Smooth muscle cell (in vitro differentiated cells): ENCODE measurements at regions not wholly inside any gene's neighbourhood (a gene's known extent, or its start where the extent isn't known, plus 50 kb on each side); places are given as distances from the start of the nearest gene placed in this dataset.

Experiments used
- DNase-seq: peaks from one replicate; lab custom pipeline; 2025; ENCODE audit not compliant: unreplicated experiment; lab: John Stamatoyannopoulos, UW
- H2AFZ ChIP-seq: fragments of 200-600 bp; sonication (generic); 2 replicates; pipeline ENCODE4 v1.6.0; 2016; ENCODE audit warnings: antibody characterized with exemption, low read depth, mild to moderate bottlenecking
- H3F3A ChIP-seq: fragments of 200-600 bp; sonication (generic); 2 replicates; pipeline ENCODE4 v1.6.0; 2017; ENCODE audit warnings: antibody characterized with exemption, low read depth
- H3K27ac ChIP-seq: fragments of 200-600 bp; sonication (generic); 2 replicates; pipeline ENCODE4 v1.5.1; 2016; ENCODE audit warnings: low read depth, mild to moderate bottlenecking
- H3K27me3 ChIP-seq: fragments of 200-600 bp; sonication (generic); 2 replicates; pipeline ENCODE4 v1.6.1; 2016; ENCODE audit warnings: low read depth, mild to moderate bottlenecking
- H3K36me3 ChIP-seq: fragments of 200-600 bp; sonication (generic); 2 replicates; pipeline ENCODE4 v1.5.1; 2016; ENCODE audit warnings: low read depth
- H3K4me1 ChIP-seq: fragments of 200-600 bp; sonication (generic); 2 replicates; pipeline ENCODE4 v1.5.1; 2016; ENCODE audit warnings: low read depth
- H3K4me2 ChIP-seq: fragments of 200-600 bp; sonication (generic); 2 replicates; pipeline ENCODE4 v1.6.0; 2016; ENCODE audit warnings: mild to moderate bottlenecking
- H3K4me3 ChIP-seq: fragments of 200-600 bp; sonication (generic); 2 replicates; pipeline ENCODE4 v1.5.1; 2016; ENCODE audit warnings: mild to moderate bottlenecking
- H3K79me2 ChIP-seq: fragments of 200-600 bp; sonication (generic); 2 replicates; pipeline ENCODE4 v1.6.0; 2016; ENCODE audit warnings: low read depth, mild to moderate bottlenecking
- H3K9ac ChIP-seq: fragments of 200-600 bp; sonication (generic); 2 replicates; pipeline ENCODE4 v1.6.0; 2016; ENCODE audit warnings: low read depth
- H3K9me3 ChIP-seq: fragments of 200-600 bp; sonication (generic); replicated peaks from 2 replicates; pipeline ENCODE4 v1.5.1; 2016; ENCODE audit warnings: low read depth
- H4K20me1 ChIP-seq: fragments of 200-600 bp; sonication (generic); 2 replicates; pipeline ENCODE4 v1.6.0; 2016; ENCODE audit warnings: low read depth
- WGBS: methylation state at CpG from one replicate; pipeline ENCODE4 v1.1.7; 2016; ENCODE audit warnings: low lambda C conversion rate; 5-methylcytosine and 5-hydroxymethylcytosine counted together
- TF ChIP-seq, protein P1 (sequence below): fragments of 200-600 bp; sonication (generic); IDR thresholded peaks from 2 replicates; pipeline ENCODE4 v1.5.1; 2017; ENCODE audit warnings: borderline replicate concordance, mild to moderate bottlenecking, antibody characterized with exemption; ENCODE audit not compliant: insufficient read depth, poor library complexity, severe bottlenecking

DNA sequence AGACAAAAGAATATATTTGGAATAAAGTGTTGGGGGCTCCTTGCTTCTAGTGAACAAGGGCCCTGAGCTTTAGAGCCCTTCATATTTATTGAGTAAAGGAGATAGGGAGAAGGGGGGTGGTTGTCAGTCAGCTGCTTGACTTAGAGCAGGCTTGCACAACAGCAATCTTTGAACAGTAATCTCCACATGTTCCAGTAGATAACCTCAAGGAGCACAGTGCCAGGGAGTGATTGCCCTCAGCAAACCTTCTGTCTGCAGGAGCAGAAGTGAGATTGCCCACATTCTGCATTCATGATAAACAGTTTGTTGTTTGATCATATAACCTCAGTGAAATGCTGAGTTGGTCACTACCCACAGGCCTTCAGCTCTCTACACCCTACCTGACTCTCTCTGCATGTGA lies 205.8 kb upstream of the CXCL13 start:
- Histone ChIP-seq H3K4me3 (no peak overlapping the region), H3K27ac (no peak overlapping the region), H3K36me3 (no peaks in the 10 kb centered on the region), H3K9ac (no peak overlapping the region), H4K20me1 (no peaks in the 10 kb centered on the region), H2AFZ (no peak overlapping the region), H3K4me1 (no peaks in the 10 kb centered on the region), H3F3A (no peaks in the 10 kb centered on the region), H3K27me3 (peaks cover 30% of the 10 kb centered on the region), H3K9me3 (no peaks in the 10 kb centered on the region), H3K4me2 (no peak overlapping the region), H3K79me2 (no peaks in the 10 kb centered on the region)
- TF ChIP-seq, protein P1, sequence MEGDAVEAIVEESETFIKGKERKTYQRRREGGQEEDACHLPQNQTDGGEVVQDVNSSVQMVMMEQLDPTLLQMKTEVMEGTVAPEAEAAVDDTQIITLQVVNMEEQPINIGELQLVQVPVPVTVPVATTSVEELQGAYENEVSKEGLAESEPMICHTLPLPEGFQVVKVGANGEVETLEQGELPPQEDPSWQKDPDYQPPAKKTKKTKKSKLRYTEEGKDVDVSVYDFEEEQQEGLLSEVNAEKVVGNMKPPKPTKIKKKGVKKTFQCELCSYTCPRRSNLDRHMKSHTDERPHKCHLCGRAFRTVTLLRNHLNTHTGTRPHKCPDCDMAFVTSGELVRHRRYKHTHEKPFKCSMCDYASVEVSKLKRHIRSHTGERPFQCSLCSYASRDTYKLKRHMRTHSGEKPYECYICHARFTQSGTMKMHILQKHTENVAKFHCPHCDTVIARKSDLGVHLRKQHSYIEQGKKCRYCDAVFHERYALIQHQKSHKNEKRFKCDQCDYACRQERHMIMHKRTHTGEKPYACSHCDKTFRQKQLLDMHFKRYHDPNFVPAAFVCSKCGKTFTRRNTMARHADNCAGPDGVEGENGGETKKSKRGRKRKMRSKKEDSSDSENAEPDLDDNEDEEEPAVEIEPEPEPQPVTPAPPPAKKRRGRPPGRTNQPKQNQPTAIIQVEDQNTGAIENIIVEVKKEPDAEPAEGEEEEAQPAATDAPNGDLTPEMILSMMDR = no peak
- no peak for DNase-seq

DNA sequence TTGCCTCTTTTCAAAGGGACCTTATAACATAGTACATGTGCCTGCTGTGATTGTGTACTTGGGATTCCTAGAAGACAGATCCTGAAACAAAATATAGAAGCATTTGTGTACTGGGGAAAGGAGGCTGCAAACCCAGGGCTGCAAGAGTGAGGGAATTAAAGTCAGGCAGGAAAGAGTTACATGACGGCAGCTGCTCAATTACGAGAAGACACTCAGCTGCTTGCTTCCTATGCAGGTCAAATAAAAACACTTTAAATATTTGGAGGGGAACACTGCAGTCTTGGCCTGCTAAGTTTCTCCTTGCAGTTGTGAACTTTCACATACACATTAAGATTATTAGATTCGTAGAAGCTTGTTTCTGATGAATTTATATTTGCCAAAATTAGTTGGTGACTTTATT lies 191.9 kb upstream of the CXCL13 start:
- Histone ChIP-seq H2AFZ (no peak overlapping the region), H3K27me3 (no peaks in the 10 kb centered on the region), H3K9ac (no peak overlapping the region), H3K4me2 (no peak overlapping the region), H3K36me3 (no peaks in the 10 kb centered on the region), H3F3A (no peaks in the 10 kb centered on the region), H3K4me1 (no peaks in the 10 kb centered on the region), H3K9me3 (no peaks in the 10 kb centered on the region), H4K20me1 (no peaks in the 10 kb centered on the region), H3K79me2 (no peaks in the 10 kb centered on the region), H3K27ac (no peak overlapping the region), H3K4me3 (no peak overlapping the region)
- TF ChIP-seq, protein P1 = no peak
- WGBS = 39% methylated on average over 3 of the region's 3 CpGs
- DNase-seq = no peak

DNA sequence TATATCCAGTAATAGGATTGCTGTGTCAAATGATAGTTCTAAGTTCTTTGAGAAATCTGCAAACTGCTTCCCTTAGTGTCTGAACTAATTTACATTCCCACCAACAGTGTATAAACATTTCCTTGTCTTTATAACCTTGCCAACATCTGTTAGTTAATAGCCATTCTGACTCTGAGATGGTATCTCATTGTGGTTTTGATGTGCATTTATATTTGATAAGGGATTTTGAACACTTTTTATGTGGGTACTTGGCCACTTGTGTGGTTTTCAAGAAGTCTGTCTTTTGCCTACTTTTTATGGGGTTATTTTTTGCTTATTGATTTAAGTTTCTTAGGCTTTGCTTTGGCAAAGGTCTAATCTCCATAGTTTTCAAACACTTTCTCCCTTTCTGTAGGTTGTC lies 189.9 kb upstream of the CXCL13 start:
- H3K27ac ChIP-seq = no peak overlapping the region
- no peaks in the 10 kb centered on the region for H4K20me1 ChIP-seq
- no peaks in the 10 kb centered on the region for H3K4me1 ChIP-seq
- H3K4me3 ChIP-seq = no peak overlapping the region
- no peaks in the 10 kb centered on the region for H3K27me3 ChIP-seq
- no peaks in the 10 kb centered on the region for H3K79me2 ChIP-seq
- TF ChIP-seq, protein P1 = no peak
- no peak overlapping the region for H3K4me2 ChIP-seq
- H2AFZ ChIP-seq = no peak overlapping the region
- H3K9me3 ChIP-seq = no peaks in the 10 kb centered on the region
- no peak for DNase-seq
- no peak overlapping the region for H3K9ac ChIP-seq
- no peaks in the 10 kb centered on the region for H3F3A ChIP-seq
- no peaks in the 10 kb centered on the region for H3K36me3 ChIP-seq

DNA sequence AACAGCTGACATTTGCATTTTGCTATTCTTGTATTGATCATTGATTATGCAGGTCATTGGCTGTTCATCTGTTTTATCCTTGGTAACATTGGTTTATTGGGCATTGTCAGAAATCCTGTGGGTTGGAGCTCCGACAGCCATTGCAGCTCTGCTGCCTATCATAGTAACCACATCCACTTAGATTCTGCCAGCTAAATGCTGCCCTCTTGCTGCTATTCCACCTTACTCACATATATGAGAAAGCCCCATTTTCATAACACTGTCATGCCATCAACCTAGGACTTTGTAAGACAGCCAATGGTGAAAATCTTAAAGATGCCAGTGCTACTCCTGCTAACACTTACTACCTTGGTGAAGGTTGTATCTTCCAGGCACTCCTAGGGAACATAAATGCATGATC lies 187.3 kb upstream of the CXCL13 start:
- no peak overlapping the region for H3K4me2 ChIP-seq
- DNase-seq = no peak
- TF ChIP-seq, protein P1 = no peak
- H2AFZ ChIP-seq = no peak overlapping the region
- no peak overlapping the region for H3K9ac ChIP-seq
- H3K27ac ChIP-seq = no peak overlapping the region
- no peaks in the 10 kb centered on the region for H3K9me3 ChIP-seq
- H3F3A ChIP-seq = no peaks in the 10 kb centered on the region
- H3K36me3 ChIP-seq = no peaks in the 10 kb centered on the region
- 35% methylated on average over 1 of the region's 1 CpG for WGBS
- H3K4me1 ChIP-seq = no peaks in the 10 kb centered on the region
- H3K27me3 ChIP-seq = no peaks in the 10 kb centered on the region
- no peaks in the 10 kb centered on the region for H3K79me2 ChIP-seq
- H3K4me3 ChIP-seq = no peak overlapping the region
- no peaks in the 10 kb centered on the region for H4K20me1 ChIP-seq
